Trophoblast cell (in vitro differentiated cells and primary cell): ENCODE measurements at regions not wholly inside any gene's neighbourhood (a gene's known extent, or its start where the extent isn't known, plus 50 kb on each side); places are given as distances from the start of the nearest gene placed in this dataset.

Experiments used
- DNase-seq, 2 donors: peaks; one replicate each; pipeline ENCODE4 v3.0.0-alpha.2; 2016
- H2AFZ ChIP-seq: 2 replicates; pipeline ENCODE4 v1.6.1; 2013; ENCODE audit warnings: low read length, moderate library complexity, mild to moderate bottlenecking; ENCODE audit not compliant: insufficient read depth, poor library complexity
- H2AK5ac ChIP-seq: 2 replicates; pipeline ENCODE4 v1.6.1; 2013; ENCODE audit warnings: mild to moderate bottlenecking, low read length
- H2BK120ac ChIP-seq: 2 replicates; pipeline ENCODE4 v1.6.1; 2013; ENCODE audit warnings: low read length, mild to moderate bottlenecking, moderate library complexity; ENCODE audit not compliant: insufficient read depth, poor library complexity
- H2BK12ac ChIP-seq: 2 replicates; pipeline ENCODE4 v1.6.1; 2013; ENCODE audit warnings: mild to moderate bottlenecking, low read length, moderate library complexity
- H2BK5ac ChIP-seq: 2 replicates; pipeline ENCODE4 v1.6.1; 2013; ENCODE audit warnings: low read length, low read depth, moderate library complexity, mild to moderate bottlenecking; ENCODE audit not compliant: poor library complexity
- H3K14ac ChIP-seq: 2 replicates; pipeline ENCODE4 v1.6.1; 2013; ENCODE audit warnings: mild to moderate bottlenecking, low read length
- H3K18ac ChIP-seq: 2 replicates; pipeline ENCODE4 v1.6.1; 2013; ENCODE audit warnings: mild to moderate bottlenecking, low read length
- H3K23ac ChIP-seq: 2 replicates; pipeline ENCODE4 v1.6.1; 2013; ENCODE audit warnings: low read length
- H3K27ac ChIP-seq: 2 replicates; pipeline ENCODE4 v1.5.1; 2013; ENCODE audit warnings: low read depth, mild to moderate bottlenecking, inconsistent platforms, low read length, moderate library complexity
- H3K27me3 ChIP-seq: 2 replicates; pipeline ENCODE4 v1.6.1; 2013; ENCODE audit warnings: inconsistent platforms, mild to moderate bottlenecking, low read length, moderate library complexity; ENCODE audit not compliant: insufficient read depth
- H3K36me3 ChIP-seq, 2 experiments: 1 replicate in 1 of 2; 2 replicates in 1 of 2; pipeline ENCODE4 v1.6.1; 2013; ENCODE audit warnings: low read length in 2 of 2, mild to moderate bottlenecking in 2 of 2, moderate library complexity in 1 of 2; ENCODE audit not compliant: insufficient read depth in 2 of 2, control insufficient read depth in 1 of 2
- H3K4ac ChIP-seq: 2 replicates; pipeline ENCODE4 v1.6.1; 2013; ENCODE audit warnings: low read depth, mild to moderate bottlenecking, low read length, moderate library complexity
- H3K4me1 ChIP-seq, 2 experiments: 1 replicate in 1 of 2; 2 replicates in 1 of 2; pipeline ENCODE4 v1.6.1; 2013; ENCODE audit warnings: low read length in 2 of 2, mild to moderate bottlenecking in 2 of 2, moderate library complexity in 1 of 2; ENCODE audit not compliant: insufficient read depth in 2 of 2, control insufficient read depth in 1 of 2
- H3K4me2 ChIP-seq: 2 replicates; pipeline ENCODE4 v1.6.1; 2013; ENCODE audit warnings: inconsistent platforms, mild to moderate bottlenecking, low read length, moderate library complexity
- H3K4me3 ChIP-seq: 2 replicates; pipeline ENCODE4 v1.5.1; 2013; ENCODE audit warnings: mild to moderate bottlenecking, low read depth, low read length, inconsistent platforms
- H3K79me1 ChIP-seq: one replicate; pipeline ENCODE4 v1.6.1; 2013; ENCODE audit warnings: low read length
- H3K79me2 ChIP-seq: 2 replicates; pipeline ENCODE4 v1.6.1; 2013; ENCODE audit warnings: low read length, mild to moderate bottlenecking; ENCODE audit not compliant: control insufficient read depth, insufficient read depth, poor library complexity
- H3K9ac ChIP-seq: 2 replicates; pipeline ENCODE4 v1.6.1; 2013; ENCODE audit warnings: mild to moderate bottlenecking, low read length
- H3K9me3 ChIP-seq: 2 replicates; pipeline ENCODE4 v1.6.1; 2013; ENCODE audit warnings: low read depth, mild to moderate bottlenecking, control low read depth, inconsistent platforms, low read length; ENCODE audit not compliant: insufficient read depth
- H4K12ac ChIP-seq: 2 replicates; pipeline ENCODE4 v1.6.1; 2013; ENCODE audit warnings: low read depth, mild to moderate bottlenecking, low read length, moderate library complexity
- H4K8ac ChIP-seq: 2 replicates; pipeline ENCODE4 v1.6.1; 2013; ENCODE audit warnings: low read depth, mild to moderate bottlenecking, low read length, moderate library complexity
- H4K91ac ChIP-seq: one replicate; pipeline ENCODE4 v1.6.1; 2013; ENCODE audit warnings: low read depth, mild to moderate bottlenecking, low read length, moderate library complexity
- WGBS: extraction: QIAGEN DNeasy Blood & Tissue Kit; methylation state at CpG from one replicate; pipeline ENCODE4 v1.1.7; 2013; ENCODE audit warnings: missing lambda C conversion rate; ENCODE audit not compliant: insufficient read length, insufficient coverage; ENCODE audit errors: extremely low coverage; 5-methylcytosine and 5-hydroxymethylcytosine counted together

DNA sequence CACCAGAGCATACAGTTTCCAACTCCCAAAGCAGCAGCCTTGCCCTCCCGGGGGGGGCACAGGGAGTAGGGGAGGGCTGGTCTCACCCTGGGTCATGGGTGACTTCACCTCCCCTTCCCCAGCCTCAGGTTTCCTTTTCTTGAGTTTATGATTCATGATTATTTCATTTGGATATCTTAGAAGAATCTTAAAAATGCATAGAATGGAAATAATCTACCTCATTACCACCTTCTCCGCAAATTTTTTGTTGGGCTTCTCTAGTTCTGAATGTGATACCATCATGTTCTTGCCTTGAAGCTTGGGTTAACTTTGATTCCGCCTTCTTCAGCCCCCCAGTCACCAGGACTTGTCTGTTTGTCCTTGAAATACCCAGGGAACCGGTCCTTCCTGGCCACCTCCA is 148.8 kb upstream of the ROPN1 start:
- no peak overlapping the region for H2BK120ac ChIP-seq
- H2AFZ ChIP-seq, result no peak overlapping the region
- no peak overlapping the region for H3K14ac ChIP-seq
- DNase-seq, result peak in 1 of 2 donors; percentile 45
- H3K79me2 ChIP-seq, result no peaks in the 10 kb centered on the region
- no peak overlapping the region for H3K9ac ChIP-seq
- H3K4ac ChIP-seq, result no peak overlapping the region
- H3K4me2 ChIP-seq, result no peak overlapping the region
- H2BK12ac ChIP-seq, result no peak overlapping the region
- no peak overlapping the region for H3K27ac ChIP-seq
- no peak overlapping the region for H4K12ac ChIP-seq
- no peak overlapping the region for H2BK5ac ChIP-seq
- H3K4me1 ChIP-seq, result no peaks in the 10 kb centered on the region
- no peaks in the 10 kb centered on the region for H3K36me3 ChIP-seq
- H2AK5ac ChIP-seq, result no peak overlapping the region
- no peak overlapping the region for H3K4me3 ChIP-seq
- WGBS, result no CpG with 5 or more reads among the region's 4 CpGs
- no peak overlapping the region for H3K18ac ChIP-seq
- no peaks in the 10 kb centered on the region for H3K9me3 ChIP-seq
- no peak overlapping the region for H3K23ac ChIP-seq
- H3K79me1 ChIP-seq, result no peaks in the 10 kb centered on the region
- no peak overlapping the region for H4K91ac ChIP-seq
- H3K27me3 ChIP-seq, result no peaks in the 10 kb centered on the region
- no peak overlapping the region for H4K8ac ChIP-seq

DNA sequence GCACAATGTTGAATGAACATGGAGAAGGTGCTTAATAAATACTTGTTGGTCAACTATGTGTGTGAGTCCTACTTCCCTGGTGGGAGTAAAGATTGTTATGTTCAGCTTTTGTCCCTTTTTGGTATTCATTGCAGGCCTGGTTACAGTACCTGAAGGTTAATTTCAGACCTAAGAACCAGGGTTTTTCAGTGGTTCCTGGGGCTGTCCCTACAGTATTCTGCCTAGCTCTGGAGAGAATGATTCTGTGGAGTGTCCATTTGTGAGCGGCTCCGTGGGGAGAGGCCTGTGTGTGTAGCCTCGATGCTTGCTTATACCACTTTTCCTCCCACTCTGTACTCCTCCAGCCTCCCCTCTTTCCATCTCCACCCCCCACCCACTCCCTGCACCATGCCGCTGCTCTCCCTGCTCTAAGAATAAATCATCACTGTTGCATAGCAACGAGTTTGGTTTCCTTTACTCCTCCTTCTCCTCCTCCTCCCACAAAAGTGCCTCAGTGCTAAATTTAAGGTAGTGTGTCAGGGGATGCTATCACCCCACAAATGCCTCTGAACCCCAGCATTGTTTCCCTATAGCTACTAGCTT is 150.6 kb upstream of the ROPN1 start:
- Histone ChIP-seq H4K8ac (no peak overlapping the region), H3K4me3 (no peak overlapping the region), H2AK5ac (no peak overlapping the region), H3K79me1 (no peaks in the 10 kb centered on the region), H2BK5ac (no peak overlapping the region), H3K27me3 (no peaks in the 10 kb centered on the region), H3K18ac (no peak overlapping the region), H3K4me2 (no peak overlapping the region), H3K9me3 (no peaks in the 10 kb centered on the region), H3K23ac (no peak overlapping the region), H3K79me2 (no peaks in the 10 kb centered on the region), H3K14ac (no peak overlapping the region), H3K27ac (no peak overlapping the region), H3K9ac (no peak overlapping the region), H3K36me3 (no peaks in the 10 kb centered on the region), H4K91ac (no peak overlapping the region), H2BK12ac (no peak overlapping the region), H3K4ac (no peak overlapping the region), H4K12ac (no peak overlapping the region), H2AFZ (no peak overlapping the region), H2BK120ac (no peak overlapping the region), H3K4me1 (peaks cover 0 to 1% of the 10 kb centered on the region in 2 experiments)
- DNase-seq, result no peak
- WGBS, result no CpG with 5 or more reads among the region's 5 CpGs

DNA sequence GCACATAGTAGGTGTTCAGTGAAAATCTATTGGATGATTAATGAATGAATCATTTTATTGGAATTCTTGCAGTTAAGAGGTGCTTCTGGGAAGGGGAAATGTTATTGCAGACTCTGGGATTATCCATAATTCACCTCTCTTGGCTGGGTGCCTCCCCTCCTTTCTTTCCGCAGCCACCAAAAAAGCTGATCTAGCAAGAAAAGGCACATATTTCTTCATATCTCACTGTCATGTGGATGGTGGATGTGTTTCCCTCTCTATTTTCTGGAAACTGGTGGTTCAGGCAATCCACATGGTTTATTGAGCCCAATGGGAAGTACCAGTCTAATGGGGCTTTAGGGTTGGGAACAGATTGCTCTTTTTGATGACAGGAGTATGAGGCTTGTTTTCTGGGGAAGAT is 151.1 kb upstream of the ROPN1 start:
- H3K4me3 ChIP-seq, result no peak overlapping the region
- peaks cover 0 to 1% of the 10 kb centered on the region in 2 experiments for H3K4me1 ChIP-seq
- no peak overlapping the region for H4K8ac ChIP-seq
- H2AK5ac ChIP-seq, result no peak overlapping the region
- H3K23ac ChIP-seq, result no peak overlapping the region
- H4K91ac ChIP-seq, result no peak overlapping the region
- no CpG with 5 or more reads among the region's 1 CpG for WGBS
- no peaks in the 10 kb centered on the region for H3K79me2 ChIP-seq
- H2BK5ac ChIP-seq, result no peak overlapping the region
- H3K27me3 ChIP-seq, result no peaks in the 10 kb centered on the region
- H3K18ac ChIP-seq, result no peak overlapping the region
- H3K27ac ChIP-seq, result no peak overlapping the region
- no peaks in the 10 kb centered on the region for H3K79me1 ChIP-seq
- no peak overlapping the region for H3K14ac ChIP-seq
- H3K36me3 ChIP-seq, result no peaks in the 10 kb centered on the region
- no peak overlapping the region for H2BK120ac ChIP-seq
- no peaks in the 10 kb centered on the region for H3K9me3 ChIP-seq
- no peak for DNase-seq
- no peak overlapping the region for H3K9ac ChIP-seq
- H4K12ac ChIP-seq, result no peak overlapping the region
- no peak overlapping the region for H3K4ac ChIP-seq
- no peak overlapping the region for H3K4me2 ChIP-seq
- no peak overlapping the region for H2BK12ac ChIP-seq
- no peak overlapping the region for H2AFZ ChIP-seq

DNA sequence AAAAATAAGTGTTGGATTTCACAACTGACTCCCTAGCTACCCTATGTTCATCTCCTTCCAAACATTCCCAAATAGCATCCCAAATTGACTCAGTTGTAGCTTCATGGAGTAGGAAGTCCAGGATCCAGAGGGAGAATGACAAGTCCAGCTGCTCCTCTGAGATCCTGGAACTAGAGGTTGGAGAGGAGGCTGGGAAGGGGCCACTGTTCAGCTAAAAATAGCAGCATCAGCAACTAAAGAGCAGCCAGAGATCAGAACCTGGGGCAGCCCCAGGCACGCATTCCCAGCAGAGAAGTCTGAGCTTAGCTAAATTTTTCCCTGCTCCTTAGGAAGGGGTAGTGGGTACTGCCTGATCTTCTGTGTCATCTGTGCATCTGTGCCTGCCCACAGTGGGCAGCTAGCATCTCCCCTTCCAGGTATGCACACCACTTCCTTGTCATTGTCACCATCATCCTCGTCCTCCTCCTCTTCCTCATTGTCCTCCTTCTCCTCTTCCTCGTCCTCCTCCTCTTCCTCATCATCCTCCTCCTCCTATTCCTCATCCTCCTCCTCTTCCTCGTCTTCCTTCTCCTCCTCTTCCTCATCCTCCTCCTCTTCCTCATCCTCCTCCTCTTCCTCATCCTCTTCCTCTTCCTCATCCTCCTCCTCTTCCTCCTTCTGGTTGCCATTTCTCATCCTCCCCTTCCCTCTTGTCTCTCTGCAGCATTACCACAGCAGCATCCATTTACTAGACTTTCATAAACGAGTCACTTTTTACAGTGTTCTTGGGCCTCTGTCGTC is 152.3 kb upstream of the ROPN1 start:
- WGBS, result over 99% methylated on average over 3 of the region's 6 CpGs
- no peak overlapping the region for H3K27ac ChIP-seq

More for the DNA sequence above, 152.3 kb upstream of the ROPN1 start:
- Histone ChIP-seq H4K8ac (no peak overlapping the region), H3K36me3 (no peaks in the 10 kb centered on the region), H2AFZ (no peak overlapping the region), H2BK120ac (no peak overlapping the region), H3K4me1 (peaks cover 0 to 1% of the 10 kb centered on the region in 2 experiments), H2AK5ac (no peak overlapping the region), H3K14ac (no peak overlapping the region), H3K18ac (no peak overlapping the region), H3K4ac (no peak overlapping the region), H3K79me1 (no peaks in the 10 kb centered on the region), H4K91ac (no peak overlapping the region), H3K9me3 (no peaks in the 10 kb centered on the region), H3K4me3 (no peak overlapping the region), H3K23ac (no peak overlapping the region), H4K12ac (no peak overlapping the region), H3K27me3 (no peaks in the 10 kb centered on the region), H3K9ac (no peak overlapping the region), H2BK12ac (no peak overlapping the region), H3K4me2 (no peak overlapping the region), H2BK5ac (no peak overlapping the region), H3K79me2 (no peaks in the 10 kb centered on the region)
- no peak for DNase-seq
